ENCODE measurements at regions not wholly inside any gene's neighbourhood (a gene's known extent, or its start where the extent isn't known, plus 50 kb on each side); places are given as distances from the start of the nearest gene placed in this dataset.

DNA sequence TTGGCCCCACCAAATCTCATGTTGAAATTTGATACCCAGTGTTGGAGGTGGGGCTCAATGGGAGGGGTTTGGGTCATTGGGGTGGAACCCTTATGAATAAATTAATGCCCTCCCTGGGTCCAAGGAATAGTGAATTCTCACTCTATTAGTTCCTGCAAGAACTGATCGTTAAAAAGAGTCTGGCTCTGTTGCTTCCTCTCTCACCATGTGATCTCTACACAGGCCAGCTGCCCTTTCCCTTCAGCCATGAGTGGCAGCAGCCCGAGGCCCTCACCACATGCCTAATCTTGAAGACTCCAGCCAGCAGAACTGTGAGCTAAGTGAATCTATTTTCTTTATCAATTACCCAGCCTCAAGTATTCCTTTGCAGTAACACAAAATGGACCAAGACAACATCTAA is 106.0 kb downstream of the CAAP1 start:
- Histone ChIP-seq H3K36me3 (ENCODE audit: control insufficient read depth in 2 of 4, insufficient read depth in 4 of 4, low read length in 3 of 4) (no peaks in the 10 kb centered on the region), H2BK20ac (ENCODE audit: low read length) (no peak overlapping the region), H3K79me2 (ENCODE audit: control insufficient read depth in 1 of 2, insufficient read depth in 2 of 2, low read length in 2 of 2) (no peaks in the 10 kb centered on the region), H4K5ac (ENCODE audit: insufficient read length, low read depth, low read length) (no peak overlapping the region), H3K27me3 (replicated peaks in 1 of 4; ENCODE audit: control insufficient read depth in 3 of 4, extremely low read depth in 1 of 4, insufficient read depth in 3 of 4, low read length in 3 of 4) (peaks cover 0 to 2% (median 0%) of the 10 kb centered on the region in 4 experiments; a peak in 1 of 7 replicates), H4K91ac (replicated peaks; ENCODE audit: insufficient read length, low read length) (no peak overlapping the region), H3K79me1 (ENCODE audit: low read depth, low read length) (no peaks in the 10 kb centered on the region), H3K4me2 (ENCODE audit: insufficient read depth in 1 of 2, low read depth in 2 of 2, low read length in 2 of 2) (no peak overlapping the region), H2AFZ (ENCODE audit: low read length) (no peak overlapping the region), H4K8ac (ENCODE audit: extremely low read depth, insufficient read depth, low read length) (no peak overlapping the region), H3K23me2 (ENCODE audit: low read depth, low read length) (no peaks in the 10 kb centered on the region), H3K4me1 (replicated peaks in 1 of 4; ENCODE audit: control insufficient read depth in 3 of 4, insufficient read depth in 4 of 4, low read length in 3 of 4) (peaks cover 0 to 10% (median 0%) of the 10 kb centered on the region in 4 experiments; a peak in 1 of 7 replicates), H3K4me3 (ENCODE audit: extremely low read depth in 1 of 4, insufficient read depth in 2 of 4, low read depth in 3 of 4, low read length in 4 of 4) (no peak overlapping the region), H2BK15ac (ENCODE audit: low read length) (no peak overlapping the region), H3K18ac (ENCODE audit: extremely low read depth, low read length) (no peak overlapping the region), H3K4ac (replicated peaks; ENCODE audit: insufficient read length, low read depth, low read length) (no peak overlapping the region), H3K27ac (ENCODE audit: low read depth, low read length) (no peak overlapping the region), H3K23ac (ENCODE audit: insufficient read length) (no peak overlapping the region), H4K20me1 (replicated peaks in 1 of 2; ENCODE audit: control insufficient read depth in 1 of 2, insufficient read depth in 2 of 2, low read length in 2 of 2) (no peaks in the 10 kb centered on the region), H3K9me3 (ENCODE audit: insufficient read depth in 2 of 2, low read depth in 1 of 2, low read length in 1 of 2) (no peaks in the 10 kb centered on the region), H3K56ac (replicated peaks; ENCODE audit: insufficient read length, low read depth, low read length) (no peak overlapping the region), H2BK5ac (ENCODE audit: low read depth, low read length) (no peak overlapping the region), H2BK12ac (ENCODE audit: low read depth, low read length) (no peak overlapping the region), H3K14ac (ENCODE audit: insufficient read length) (no peak overlapping the region), H2BK120ac (replicated peaks; ENCODE audit: low read depth, low read length) (no peak overlapping the region), H3K9ac (replicated peaks in 1 of 4; ENCODE audit: extremely low read depth in 1 of 4, low read depth in 3 of 4, low read length in 3 of 4) (no peak overlapping the region), H2AK5ac (ENCODE audit: low read depth, low read length) (no peak overlapping the region)
- CTCF ChIA-PET (ENCODE audit: partially characterized antibody), result no interaction called here
- TF ChIP-seq BRCA1 (IDR thresholded peaks at IDR 0.05; ENCODE audit: low read depth, low read length), result no peak
- 0 out of 2 replicates have a peak, but pooled peaks have one; percentile 15 for TF ChIP-seq MAX (IDR thresholded peaks at IDR 0.05)
- 97% methylated on average over 2 of the region's 2 CpGs; no CpG with 5 or more reads in 1 of the 2 experiments for WGBS, 2 experiments (ENCODE audit: extremely low coverage in 1 of 2, insufficient coverage in 1 of 2, insufficient read length in 1 of 2, insufficient replicate concordance in 2 of 2, low coverage in 1 of 2, low lambda C conversion rate in 2 of 2, missing lambda C conversion rate in 1 of 2)
- FAIRE-seq (no peak), DNase-seq (ENCODE audit: low read depth in 1 of 2, low spot score in 2 of 2) (no peak)
- POLR2A ChIA-PET (ENCODE audit: partially characterized antibody), result no interaction called here
